Parathyroid adenoma (tissue), 2 donors: ENCODE measurements at regions not wholly inside any gene's neighbourhood (a gene's known extent, or its start where the extent isn't known, plus 50 kb on each side); places are given as distances from the start of the nearest gene placed in this dataset.

ENCODE experiments used
- H2AFZ ChIP-seq: fragments of 300-600 bp; sonication (generic); one replicate; pipeline ENCODE4 v1.7.0; 2017; ENCODE audit warnings: antibody characterized with exemption, mild to moderate bottlenecking
- H3K27ac ChIP-seq: fragments of 300-600 bp; sonication (generic); one replicate; pipeline ENCODE4 v1.7.0; 2017
- H3K27me3 ChIP-seq: fragments of 300-600 bp; sonication (generic); one replicate; pipeline ENCODE4 v1.7.0; 2017; ENCODE audit warnings: low read length; ENCODE audit not compliant: control insufficient read depth, insufficient read depth
- H3K36me3 ChIP-seq: fragments of 300-600 bp; sonication (generic); one replicate; pipeline ENCODE4 v1.7.0; 2017; ENCODE audit warnings: low read length; ENCODE audit not compliant: control insufficient read depth, insufficient read depth
- H3K4me1 ChIP-seq: fragments of 300-600 bp; sonication (generic); one replicate; pipeline ENCODE4 v1.7.0; 2017; ENCODE audit warnings: control low read depth
- H3K4me2 ChIP-seq: fragments of 300-600 bp; sonication (generic); one replicate; pipeline ENCODE4 v1.7.0; 2017; ENCODE audit warnings: low read length
- H3K4me3 ChIP-seq: fragments of 300-600 bp; sonication (generic); one replicate; pipeline ENCODE4 v1.7.0; 2017; ENCODE audit warnings: low read depth, low read length
- H3K79me2 ChIP-seq: fragments of 300-600 bp; sonication (generic); one replicate; pipeline ENCODE4 v1.7.0; 2017; ENCODE audit warnings: control low read depth
- H3K9ac ChIP-seq: fragments of 300-600 bp; sonication (generic); one replicate; pipeline ENCODE4 v1.7.0; 2017; ENCODE audit warnings: mild to moderate bottlenecking
- H3K9me3 ChIP-seq: fragments of 300-600 bp; sonication (generic); one replicate; pipeline ENCODE4 v1.7.0; 2017; ENCODE audit warnings: low read length; ENCODE audit not compliant: control insufficient read depth
- TF ChIP-seq, protein P1 (sequence below): fragments of 300-600 bp; sonication (generic); IDR thresholded peaks from one replicate; pipeline ENCODE4 v1.7.0; 2017; ENCODE audit warnings: antibody characterized with exemption, mild to moderate bottlenecking
- donor health status: primary hyperparathyroidism.

- no peak overlapping the region for H3K4me3 ChIP-seq
- TF ChIP-seq, protein P1, sequence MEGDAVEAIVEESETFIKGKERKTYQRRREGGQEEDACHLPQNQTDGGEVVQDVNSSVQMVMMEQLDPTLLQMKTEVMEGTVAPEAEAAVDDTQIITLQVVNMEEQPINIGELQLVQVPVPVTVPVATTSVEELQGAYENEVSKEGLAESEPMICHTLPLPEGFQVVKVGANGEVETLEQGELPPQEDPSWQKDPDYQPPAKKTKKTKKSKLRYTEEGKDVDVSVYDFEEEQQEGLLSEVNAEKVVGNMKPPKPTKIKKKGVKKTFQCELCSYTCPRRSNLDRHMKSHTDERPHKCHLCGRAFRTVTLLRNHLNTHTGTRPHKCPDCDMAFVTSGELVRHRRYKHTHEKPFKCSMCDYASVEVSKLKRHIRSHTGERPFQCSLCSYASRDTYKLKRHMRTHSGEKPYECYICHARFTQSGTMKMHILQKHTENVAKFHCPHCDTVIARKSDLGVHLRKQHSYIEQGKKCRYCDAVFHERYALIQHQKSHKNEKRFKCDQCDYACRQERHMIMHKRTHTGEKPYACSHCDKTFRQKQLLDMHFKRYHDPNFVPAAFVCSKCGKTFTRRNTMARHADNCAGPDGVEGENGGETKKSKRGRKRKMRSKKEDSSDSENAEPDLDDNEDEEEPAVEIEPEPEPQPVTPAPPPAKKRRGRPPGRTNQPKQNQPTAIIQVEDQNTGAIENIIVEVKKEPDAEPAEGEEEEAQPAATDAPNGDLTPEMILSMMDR: no peak
- no peaks in the 10 kb centered on the region for H3K4me1 ChIP-seq
- H3K36me3 ChIP-seq: no peaks in the 10 kb centered on the region
- no peaks in the 10 kb centered on the region for H3K9me3 ChIP-seq
- H3K27ac ChIP-seq: no peak overlapping the region
- H3K27me3 ChIP-seq: no peaks in the 10 kb centered on the region
- no peak overlapping the region for H3K4me2 ChIP-seq
- no peak overlapping the region for H2AFZ ChIP-seq
- no peak overlapping the region for H3K9ac ChIP-seq
- no peaks in the 10 kb centered on the region for H3K79me2 ChIP-seq
Measured at GRCh38 chr2:167701651-167702050, 545.7 kb downstream of the STK39 start.

- Histone ChIP-seq H3K27me3 (no peaks in the 10 kb centered on the region), H3K9ac (no peak overlapping the region), H3K4me3 (no peak overlapping the region), H3K9me3 (no peaks in the 10 kb centered on the region), H3K4me1 (no peaks in the 10 kb centered on the region), H3K4me2 (no peak overlapping the region), H3K36me3 (no peaks in the 10 kb centered on the region), H2AFZ (no peak overlapping the region), H3K79me2 (no peaks in the 10 kb centered on the region), H3K27ac (no peak overlapping the region)
- TF ChIP-seq, protein P1: no peak
Measured at GRCh38 chr2:167697948-167698347, 549.4 kb downstream of the STK39 start.

GRCh38 chr2:167697194-167697593 lies 550.2 kb downstream of the STK39 start:
- H3K79me2 ChIP-seq: no peaks in the 10 kb centered on the region
- TF ChIP-seq, protein P1: no peak
- H3K27ac ChIP-seq: no peak overlapping the region
- no peaks in the 10 kb centered on the region for H3K9me3 ChIP-seq
- no peak overlapping the region for H2AFZ ChIP-seq
- H3K4me2 ChIP-seq: no peak overlapping the region
- H3K27me3 ChIP-seq: no peaks in the 10 kb centered on the region
- H3K36me3 ChIP-seq: no peaks in the 10 kb centered on the region
- H3K9ac ChIP-seq: no peak overlapping the region
- H3K4me3 ChIP-seq: no peak overlapping the region
- H3K4me1 ChIP-seq: no peaks in the 10 kb centered on the region

DNA sequence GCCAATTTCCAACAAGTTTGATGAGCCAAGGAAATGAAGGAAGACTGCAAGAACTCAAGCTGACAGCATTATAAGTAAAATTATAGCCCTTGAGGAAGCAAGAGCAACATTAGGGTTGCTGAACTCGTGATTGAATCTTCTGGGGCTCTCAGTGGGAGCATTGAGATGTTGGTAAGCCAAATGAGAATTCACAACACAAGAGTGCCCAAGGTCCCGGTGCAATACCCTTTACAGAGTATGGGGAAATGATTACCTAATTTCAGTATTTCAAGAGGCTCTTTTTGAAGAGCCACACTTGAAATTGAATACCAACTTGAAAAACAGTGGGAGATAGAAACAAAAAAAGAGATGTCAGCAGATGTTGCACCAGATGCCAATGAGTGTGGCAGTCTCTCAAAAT lies 554.5 kb downstream of the STK39 start:
- H3K4me1 ChIP-seq: no peaks in the 10 kb centered on the region
- H3K4me2 ChIP-seq: no peak overlapping the region
- H3K9ac ChIP-seq: no peak overlapping the region
- no peaks in the 10 kb centered on the region for H3K36me3 ChIP-seq
- no peaks in the 10 kb centered on the region for H3K79me2 ChIP-seq
- no peaks in the 10 kb centered on the region for H3K27me3 ChIP-seq
- no peaks in the 10 kb centered on the region for H3K9me3 ChIP-seq
- no peak overlapping the region for H3K27ac ChIP-seq
- no peak overlapping the region for H2AFZ ChIP-seq
- H3K4me3 ChIP-seq: no peak overlapping the region
- TF ChIP-seq, protein P1: no peak

GRCh38 chr2:167692191-167692590 lies 555.2 kb downstream of the STK39 start:
- H3K79me2 ChIP-seq: no peaks in the 10 kb centered on the region
- H3K27me3 ChIP-seq: no peaks in the 10 kb centered on the region
- H3K4me2 ChIP-seq: no peak overlapping the region
- H3K9ac ChIP-seq: no peak overlapping the region
- H3K9me3 ChIP-seq: no peaks in the 10 kb centered on the region
- H3K36me3 ChIP-seq: no peaks in the 10 kb centered on the region
- H3K27ac ChIP-seq: no peak overlapping the region
- TF ChIP-seq, protein P1: no peak
- no peak overlapping the region for H2AFZ ChIP-seq
- H3K4me1 ChIP-seq: no peaks in the 10 kb centered on the region
- no peak overlapping the region for H3K4me3 ChIP-seq
